NCI-H2171 treated with DMSO at 0.1 percent for 48 hours (cell line): ENCODE measurements at regions not wholly inside any gene's neighbourhood (a gene's known extent, or its start where the extent isn't known, plus 50 kb on each side); places are given as distances from the start of the nearest gene placed in this dataset.
"Not testable (repeated sequence)": the region's sequence is repeated elsewhere in the genome, so short reads cannot be mapped to it uniquely, and the experiment has no call there.

Experiments used
- DNase-seq: peaks from one replicate; lab custom pipeline; 2025; lab: John Stamatoyannopoulos, UW

DNA sequence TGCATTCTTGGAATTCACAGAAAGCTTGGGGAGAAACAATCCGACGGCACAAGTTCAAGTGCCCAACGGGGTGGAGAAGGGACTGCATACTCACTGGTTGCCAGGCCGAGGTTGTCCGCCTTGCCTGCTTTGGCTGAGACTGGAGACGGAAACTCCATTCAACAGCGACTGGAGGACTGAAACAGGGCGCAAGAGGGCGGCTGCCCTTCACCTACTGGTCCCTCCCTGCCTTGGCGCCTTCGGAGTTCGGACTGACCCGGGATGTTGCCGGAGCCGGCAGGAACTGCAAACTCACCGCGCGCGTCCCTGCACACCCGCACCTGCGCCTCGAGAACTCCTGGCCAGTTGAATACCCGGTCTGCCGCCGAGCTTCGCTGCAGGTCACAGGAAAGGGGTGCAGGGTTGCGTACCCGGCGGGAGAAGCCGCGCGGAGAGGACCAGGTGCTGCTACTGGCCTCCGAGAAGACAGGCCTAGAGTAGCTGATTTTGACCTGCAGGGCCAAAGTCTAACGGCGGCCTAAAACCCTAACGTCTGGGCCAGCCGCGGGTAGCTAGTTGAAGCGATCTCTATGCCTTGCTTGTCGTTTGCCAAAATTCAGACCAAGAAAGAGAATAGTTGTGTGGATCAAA, 132.9 kb downstream of the FAM72B start:
- DNase-seq = not testable (repeated sequence)

- not testable (repeated sequence) for DNase-seq
Observed at GRCh38 chr1:121052081-121052660, 132.0 kb downstream of the FAM72B start.

GRCh38 chr1:121054928-121055327, 129.2 kb downstream of the FAM72B start:
- not testable (repeated sequence) for DNase-seq

- DNase-seq = not testable (repeated sequence)
Observed at GRCh38 chr1:121066925-121067324, 117.2 kb downstream of the FAM72B start.

DNA sequence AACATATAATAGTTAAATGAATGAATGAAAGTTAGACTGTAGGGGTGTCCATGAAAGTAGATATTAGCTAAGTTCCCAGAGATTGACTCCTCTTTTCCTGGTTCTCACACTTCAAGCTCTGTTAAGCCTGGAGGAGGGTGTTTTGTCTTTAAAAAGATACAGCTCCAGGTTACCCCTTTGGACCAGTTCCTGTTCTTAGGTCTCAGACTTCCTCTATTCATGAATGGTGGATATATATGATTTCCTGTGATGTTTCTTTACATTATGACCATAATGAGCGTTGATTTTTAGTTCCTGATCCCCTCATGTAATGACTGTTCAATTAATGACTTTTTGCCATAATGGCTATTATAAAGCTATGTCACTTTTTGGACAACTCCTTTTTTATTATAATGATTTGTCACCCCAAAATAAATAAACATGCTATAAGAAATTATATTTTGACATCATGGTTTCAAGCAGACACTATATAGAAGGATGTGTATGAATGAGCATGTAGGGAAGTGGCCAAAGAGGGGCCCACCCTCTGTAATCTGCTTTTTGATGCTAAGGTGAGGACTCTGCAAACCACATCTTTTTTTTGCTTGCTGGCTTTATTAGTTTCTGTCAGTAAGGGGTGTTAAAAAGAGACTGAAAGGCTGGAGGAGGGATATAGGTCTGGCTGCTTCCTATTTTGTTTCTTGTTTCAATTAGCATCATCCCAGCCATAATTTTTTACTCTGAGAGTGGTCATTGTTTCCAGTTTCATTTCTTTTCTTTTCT, 115.2 kb downstream of the FAM72B start:
- not testable (repeated sequence) for DNase-seq

DNA sequence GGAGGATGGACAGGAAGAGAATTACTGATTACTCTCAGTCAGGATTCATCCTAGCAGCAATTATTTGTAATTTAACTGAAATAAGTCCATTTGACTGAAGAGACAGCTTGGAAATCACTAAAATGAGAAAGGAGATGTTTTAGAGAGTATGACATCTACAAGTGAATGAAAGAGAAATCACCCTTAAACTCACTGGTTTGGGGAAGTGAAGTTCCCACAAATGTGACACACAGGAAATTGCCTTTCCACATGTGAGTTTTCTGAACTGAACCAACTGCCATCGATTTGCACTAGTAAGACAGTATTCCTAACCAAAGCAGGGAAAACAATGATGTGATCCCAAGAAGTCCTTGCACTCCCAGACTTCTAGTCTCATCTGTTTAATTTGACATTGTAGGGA, 110.3 kb downstream of the FAM72B start:
- DNase-seq = not testable (repeated sequence)

DNA sequence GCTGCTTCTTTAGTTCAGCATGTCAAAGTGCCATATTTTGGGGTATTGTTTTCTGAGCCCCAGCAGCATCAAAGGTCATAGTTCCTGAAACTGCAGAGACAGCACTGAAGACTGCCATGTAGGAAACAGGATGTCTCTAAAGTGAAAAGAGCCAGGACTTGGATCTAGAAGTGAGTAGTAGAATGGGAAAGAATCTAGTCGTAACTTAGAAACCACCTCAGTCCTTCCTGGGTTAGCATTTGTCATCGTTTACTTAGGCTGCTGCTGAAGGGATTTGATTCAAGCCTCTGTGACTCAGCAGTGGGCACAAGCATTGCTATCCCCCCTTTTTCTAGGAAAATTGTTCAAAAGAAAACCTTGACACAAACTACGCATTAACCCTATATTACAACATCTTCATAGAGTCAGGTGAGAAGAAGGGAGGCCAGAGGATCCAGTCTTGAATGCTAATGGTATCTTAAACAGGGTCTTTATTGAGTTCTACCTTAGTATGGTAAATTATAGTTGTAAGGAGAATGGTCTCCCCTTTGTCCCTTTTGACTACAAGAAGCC, 108.8 kb downstream of the FAM72B start:
- DNase-seq = not testable (repeated sequence)

GRCh38 chr1:121076674-121077073, 107.5 kb downstream of the FAM72B start:
- not testable (repeated sequence) for DNase-seq

- DNase-seq = not testable (repeated sequence)
Observed at GRCh38 chr1:121079655-121080054, 104.5 kb downstream of the FAM72B start.

DNA sequence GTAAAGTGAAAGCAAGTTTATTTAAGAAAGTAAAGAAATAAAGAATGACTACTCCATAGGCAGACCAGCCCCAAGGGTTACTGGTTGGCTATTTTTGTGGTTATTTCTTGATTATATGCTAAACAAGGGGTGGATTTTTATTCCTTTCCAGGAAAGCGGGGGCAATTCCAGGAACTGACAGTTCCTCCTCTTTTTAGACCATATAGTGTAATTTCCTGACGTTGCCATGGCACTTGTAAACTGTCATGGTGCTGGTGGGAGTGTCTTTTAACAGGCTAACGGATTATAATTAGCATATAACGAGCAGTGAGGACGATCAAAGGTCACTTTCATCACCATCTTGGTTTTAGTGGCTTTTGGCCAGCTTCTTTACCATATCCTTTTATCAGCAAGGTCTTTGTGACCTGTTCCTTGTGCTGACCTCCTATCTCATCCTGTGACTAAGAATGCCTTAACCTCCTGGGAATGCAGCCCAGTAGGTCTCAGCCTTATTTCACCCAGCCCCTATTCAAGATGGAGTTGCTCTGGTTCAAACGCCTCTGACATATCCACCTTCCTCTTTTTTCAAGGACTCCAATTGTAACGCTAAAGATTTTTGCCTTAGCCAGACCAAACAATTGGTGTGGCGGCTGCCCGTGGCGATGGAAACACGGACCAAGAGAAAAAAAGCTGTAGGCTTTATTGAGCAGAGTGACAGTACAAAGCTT, 103.8 kb downstream of the FAM72B start:
- not testable (repeated sequence) for DNase-seq

- not testable (repeated sequence) for DNase-seq
Observed at GRCh38 chr1:121080904-121081264, 103.3 kb downstream of the FAM72B start.

DNA sequence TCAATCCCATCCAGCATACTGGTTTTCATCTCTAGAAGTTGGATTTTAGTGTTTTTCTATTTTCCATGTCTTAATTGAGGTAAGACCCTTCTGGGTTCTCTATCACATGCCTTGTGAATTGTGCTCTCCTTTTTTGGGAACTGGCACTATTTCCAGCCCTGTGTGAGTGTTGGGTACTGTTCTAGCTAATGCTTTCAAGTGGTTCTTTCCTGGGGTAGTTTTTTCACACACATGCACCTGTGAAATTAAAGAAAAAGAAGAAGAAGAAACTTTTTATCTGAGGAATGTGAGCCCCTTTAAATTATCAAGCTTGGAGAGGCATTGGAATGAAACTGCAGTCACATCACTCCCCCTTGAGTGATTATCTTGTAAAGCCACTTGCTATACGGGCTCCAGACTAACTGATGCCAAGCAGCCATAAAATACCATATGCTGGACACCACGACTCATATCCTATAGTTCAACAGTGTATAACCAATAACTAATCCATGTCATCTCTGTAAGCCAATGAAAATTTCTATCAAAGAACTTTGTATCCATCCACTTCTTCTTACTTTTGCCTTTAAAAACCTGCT, 102.4 kb downstream of the FAM72B start:
- not testable (repeated sequence) for DNase-seq

GRCh38 chr1:121082995-121083394, 101.1 kb downstream of the FAM72B start:
- DNase-seq = not testable (repeated sequence)

DNA sequence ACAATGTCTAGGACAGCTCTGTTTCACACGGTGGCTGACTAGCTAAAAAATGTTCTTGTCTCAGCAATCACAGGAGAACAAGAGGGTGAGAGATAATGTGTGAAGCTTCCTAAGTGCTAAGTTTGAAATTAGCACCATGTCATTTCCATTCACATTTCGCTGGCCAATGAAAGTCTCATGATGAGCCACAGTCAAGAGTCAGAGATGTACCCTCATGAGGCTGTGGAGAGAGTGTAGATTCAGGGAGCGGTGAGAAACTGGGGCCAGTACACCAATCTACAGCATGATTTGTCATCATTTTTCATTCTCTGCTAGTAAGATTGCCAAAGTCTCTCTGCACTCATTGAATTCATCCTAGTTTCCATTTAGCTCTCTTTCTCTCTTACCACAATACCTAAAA, 97.9 kb downstream of the FAM72B start:
- DNase-seq = not testable (repeated sequence)

DNA sequence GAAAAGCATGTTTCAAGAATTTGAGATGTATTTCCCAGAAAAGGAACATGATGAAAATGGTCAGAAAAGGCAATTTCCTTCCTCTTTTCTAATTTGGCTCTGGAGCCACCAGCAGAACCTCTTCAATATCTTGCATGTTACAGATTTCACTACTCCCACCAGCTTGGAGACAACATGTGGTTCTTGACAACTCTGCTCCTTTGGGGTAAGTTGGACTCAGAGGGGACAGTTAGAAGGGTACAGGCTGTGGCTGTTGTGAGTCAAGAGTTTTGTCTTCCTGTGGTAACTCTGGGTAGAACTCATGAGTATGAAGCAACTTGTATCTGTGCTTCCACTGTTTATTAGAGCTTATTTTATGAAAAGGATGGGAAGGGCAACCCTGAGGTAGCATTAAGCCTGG, 96.9 kb downstream of the FAM72B start:
- DNase-seq = not testable (repeated sequence)

- not testable (repeated sequence) for DNase-seq
Observed at GRCh38 chr1:121088568-121088967, 95.6 kb downstream of the FAM72B start.

DNA sequence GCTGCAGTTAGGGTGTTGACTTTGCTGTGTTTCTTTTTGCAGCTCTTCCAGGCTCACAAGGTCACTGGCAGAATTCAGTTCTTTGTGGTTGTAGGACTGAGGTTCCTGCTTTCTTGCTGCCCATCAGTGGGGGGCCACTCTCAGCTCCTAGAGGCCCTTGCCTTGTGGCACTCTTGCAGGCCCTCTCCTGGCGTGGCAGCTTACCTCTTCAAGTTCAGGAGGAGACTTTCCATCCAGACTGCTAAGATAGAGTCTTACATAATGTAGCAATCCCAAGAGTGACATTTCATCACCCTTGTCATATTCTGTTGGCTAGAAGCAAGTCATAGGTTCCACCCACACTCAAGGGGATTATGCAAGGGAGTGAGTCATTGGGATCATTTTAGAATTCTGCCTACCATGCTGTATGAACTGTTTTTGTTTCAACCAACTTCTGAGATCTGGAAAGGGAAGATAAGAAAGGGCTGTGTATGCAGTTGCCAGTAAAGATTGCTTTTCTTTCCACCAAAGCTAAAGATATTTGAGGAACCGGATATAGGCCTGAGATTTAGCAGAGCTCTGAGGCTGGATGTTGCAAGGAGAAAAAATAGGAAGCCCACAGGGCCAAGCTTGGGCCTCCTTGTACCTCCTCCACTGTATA, 91.7 kb downstream of the FAM72B start:
- not testable (repeated sequence) for DNase-seq

DNA sequence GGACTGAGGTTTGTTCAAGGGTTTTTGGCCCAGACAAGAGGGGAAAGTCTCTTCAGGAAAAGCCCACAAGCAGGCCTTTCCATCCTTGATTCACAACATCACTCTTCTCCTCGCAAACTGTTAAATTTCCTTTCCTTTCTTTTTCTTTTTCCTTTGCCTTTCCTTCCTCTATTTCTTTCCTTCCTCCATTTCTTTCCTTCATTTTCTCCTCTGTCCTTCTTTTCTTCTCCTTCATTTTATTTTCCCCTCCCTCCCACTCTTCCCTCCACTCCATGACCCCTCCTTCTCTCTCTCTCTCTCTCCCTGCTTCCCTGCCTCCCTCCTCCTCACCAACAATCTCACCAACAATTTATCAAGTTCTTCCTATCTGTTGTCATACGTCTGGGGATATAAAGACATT, 89.1 kb downstream of the FAM72B start:
- not testable (repeated sequence) for DNase-seq

- peak; percentile 48 for DNase-seq
Observed at GRCh38 chr1:121097127-121097866, 86.8 kb downstream of the FAM72B start.

DNA sequence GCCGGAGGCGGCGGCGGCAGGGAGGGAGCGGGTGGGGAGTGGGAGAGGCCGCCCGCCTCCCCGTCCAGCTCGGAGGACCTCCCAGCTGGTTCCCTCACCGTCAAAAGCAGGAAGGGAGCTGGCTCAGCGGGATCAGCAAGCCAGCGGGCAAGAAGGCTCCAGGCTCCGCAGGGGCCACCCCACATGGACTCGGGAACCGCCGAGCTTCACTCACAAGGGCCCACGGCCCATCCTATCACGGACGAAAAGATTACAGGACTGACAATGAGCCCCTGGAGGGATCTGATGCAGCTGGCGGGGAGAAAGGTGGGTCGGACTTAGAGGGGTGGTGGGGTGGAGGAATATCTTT, 86.3 kb downstream of the FAM72B start:
- DNase-seq = not testable (repeated sequence)

- not testable (repeated sequence) for DNase-seq
Observed at GRCh38 chr1:121109025-121109424, 75.1 kb downstream of the FAM72B start.
